Endothelial cell (in vitro differentiated cells): ENCODE measurements at regions not wholly inside any gene's neighbourhood (a gene's known extent, or its start where the extent isn't known, plus 50 kb on each side); places are given as distances from the start of the nearest gene placed in this dataset.

ENCODE experiments used
- DNase-seq: peaks from one replicate; pipeline ENCODE4 v3.0.0; 2021; ENCODE audit warnings: low spot score
- H3K27ac Mint-ChIP-seq: one replicate; pipeline ENCODE4 v1.8.0; 2021; ENCODE audit warnings: mixed read lengths, inconsistent platforms; ENCODE audit not compliant: unreplicated experiment
- H3K27me3 Mint-ChIP-seq: one replicate; pipeline ENCODE4 v1.8.0; 2021; ENCODE audit warnings: mild to moderate bottlenecking, moderate library complexity, mixed read lengths, inconsistent platforms; ENCODE audit not compliant: unreplicated experiment
- H3K36me3 Mint-ChIP-seq: one replicate; pipeline ENCODE4 v1.8.0; 2021; ENCODE audit warnings: mild to moderate bottlenecking, low read depth, mixed read lengths, inconsistent platforms; ENCODE audit not compliant: unreplicated experiment
- H3K4me1 Mint-ChIP-seq: one replicate; pipeline ENCODE4 v1.8.0; 2021; ENCODE audit warnings: mild to moderate bottlenecking, mixed read lengths, inconsistent platforms; ENCODE audit not compliant: unreplicated experiment
- H3K4me3 Mint-ChIP-seq: one replicate; pipeline ENCODE4 v1.8.0; 2021; ENCODE audit warnings: mild to moderate bottlenecking, mixed read lengths, inconsistent platforms; ENCODE audit not compliant: unreplicated experiment
- H3K9me3 Mint-ChIP-seq: one replicate; pipeline ENCODE4 v1.8.0; 2021; ENCODE audit warnings: mixed read lengths, inconsistent platforms; ENCODE audit not compliant: unreplicated experiment
- CTCF ChIP-seq: fragments of 200-600 bp; sonication (generic); IDR thresholded peaks from one replicate; pipeline ENCODE4 v1.5.0; 2021; ENCODE audit warnings: antibody characterized with exemption; ENCODE audit not compliant: unreplicated experiment

DNA sequence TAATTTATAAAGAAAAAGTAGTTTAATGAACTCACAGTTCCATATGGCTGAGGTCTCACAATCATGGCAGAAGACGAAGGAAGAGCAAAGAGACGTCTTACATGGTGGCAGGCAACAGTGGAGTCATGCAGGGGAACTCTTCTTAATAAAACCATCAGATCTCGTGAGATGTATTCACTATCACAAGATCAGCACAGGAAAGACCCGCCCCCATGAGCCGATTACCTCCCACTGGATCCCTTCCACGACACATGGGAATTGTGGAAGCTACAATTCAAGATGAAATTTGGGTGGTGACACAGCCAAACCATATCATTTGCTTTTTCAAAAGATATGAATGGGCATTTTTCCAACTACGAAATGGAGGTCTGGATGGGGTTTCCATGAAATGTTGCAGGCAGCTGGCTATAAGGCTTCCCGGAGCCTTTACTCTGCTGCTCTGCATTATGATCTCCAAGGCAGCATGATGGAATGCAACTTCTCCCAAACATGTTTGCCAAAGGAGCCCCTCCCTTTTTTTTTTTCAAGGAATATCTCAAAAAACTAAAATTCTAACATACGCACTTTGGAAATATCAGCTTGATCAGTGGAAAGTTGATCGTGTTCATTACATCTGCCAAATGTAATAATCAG is 189.7 kb downstream of the MEX3B start:
- H3K27me3 Mint-ChIP-seq = peaks cover 4% of the 10 kb centered on the region
- H3K4me3 Mint-ChIP-seq = no peak overlapping the region
- TF ChIP-seq CTCF = no peak
- no peaks in the 10 kb centered on the region for H3K9me3 Mint-ChIP-seq
- DNase-seq = no peak
- H3K36me3 Mint-ChIP-seq = peaks cover 4% of the 10 kb centered on the region
- no peaks in the 10 kb centered on the region for H3K4me1 Mint-ChIP-seq
- no peak overlapping the region for H3K27ac Mint-ChIP-seq

- Mint-ChIP-seq H3K27ac (no peak overlapping the region), H3K4me1 (no peaks in the 10 kb centered on the region), H3K36me3 (no peaks in the 10 kb centered on the region), H3K27me3 (peaks cover 1% of the 10 kb centered on the region), H3K9me3 (no peaks in the 10 kb centered on the region), H3K4me3 (no peak overlapping the region)
- no peak for TF ChIP-seq CTCF
- no peak for DNase-seq
These were observed 192.6 kb downstream of the MEX3B start for GRCh38 chr15:81853150-81853748.

- Mint-ChIP-seq H3K36me3 (no peaks in the 10 kb centered on the region), H3K4me1 (no peaks in the 10 kb centered on the region), H3K27me3 (peaks cover 1% of the 10 kb centered on the region), H3K27ac (no peak overlapping the region), H3K4me3 (no peak overlapping the region), H3K9me3 (no peaks in the 10 kb centered on the region)
- DNase-seq = no peak
- no peak for TF ChIP-seq CTCF
These were observed 193.2 kb downstream of the MEX3B start for GRCh38 chr15:81852411-81853149.

- Mint-ChIP-seq H3K27me3 (peaks cover 1% of the 10 kb centered on the region), H3K9me3 (no peaks in the 10 kb centered on the region), H3K4me3 (no peak overlapping the region), H3K36me3 (no peaks in the 10 kb centered on the region), H3K27ac (no peak overlapping the region), H3K4me1 (no peaks in the 10 kb centered on the region)
- DNase-seq = no peak
- no peak for TF ChIP-seq CTCF
These were observed 194.1 kb downstream of the MEX3B start for GRCh38 chr15:81851757-81852156.

- no peak for DNase-seq
- Mint-ChIP-seq H3K27me3 (peaks cover 1% of the 10 kb centered on the region), H3K27ac (no peak overlapping the region), H3K4me1 (no peaks in the 10 kb centered on the region), H3K36me3 (no peaks in the 10 kb centered on the region), H3K9me3 (no peaks in the 10 kb centered on the region), H3K4me3 (no peak overlapping the region)
- no peak for TF ChIP-seq CTCF
These were observed 194.5 kb downstream of the MEX3B start for GRCh38 chr15:81851325-81851724.
